IMR-90 (cell line): ENCODE measurements at regions not wholly inside any gene's neighbourhood (a gene's known extent, or its start where the extent isn't known, plus 50 kb on each side); places are given as distances from the start of the nearest gene placed in this dataset.

Source experiments
- ATAC-seq: fragments of 200-7000 bp; cut with Tn5 transposase; 2 replicates; pipeline ENCODE4 v1.9.1; 2020; ENCODE audit warnings: low read depth, mild to moderate bottlenecking, moderate library complexity
- BruUV-seq: library from RNA; stranded (reverse); fragments of 400-500 nt; replicated peaks from 2 replicates; lab custom pipeline; 2021; lab: Mats Ljungman, UMichigan
- CTCF ChIA-PET: fragments of 300-600 bp; formaldehyde crosslinking; extraction: SDS; loops from one replicate; lab custom pipeline; 2021; ENCODE audit warnings: antibody characterized with exemption; lab: Yijun Ruan, JAX
- POLR2A ChIA-PET: fragments of 300-600 bp; sonication (Branson Sonifier 250); formaldehyde crosslinking; loops from one replicate; lab custom pipeline; 2022; ENCODE audit warnings: antibody characterized with exemption; ENCODE audit not compliant: unreplicated experiment; lab: Charles Lee
- DNase-seq: peaks from one replicate; pipeline ENCODE4 v3.0.0; 2013
- H2AFZ ChIP-seq: replicated peaks from 2 replicates; pipeline ENCODE3; 2013; ENCODE audit warnings: low read length, mild to moderate bottlenecking; ENCODE audit not compliant: poor library complexity
- H2AK5ac ChIP-seq: 2 replicates; pipeline ENCODE4 v1.6.1; 2013; ENCODE audit warnings: low read depth, low read length, inconsistent platforms
- H2AK9ac ChIP-seq: replicated peaks from 2 replicates; pipeline ENCODE3; 2013; ENCODE audit warnings: mild to moderate bottlenecking, low read depth, low read length, moderate library complexity; ENCODE audit not compliant: poor library complexity
- H2BK120ac ChIP-seq: 2 replicates; pipeline ENCODE4 v1.6.1; 2013; ENCODE audit warnings: low read depth, low read length, inconsistent platforms
- H2BK15ac ChIP-seq: 3 replicates; pipeline ENCODE4 v1.6.1; 2013; ENCODE audit warnings: low read depth, low read length, inconsistent platforms
- H2BK20ac ChIP-seq: 2 replicates; pipeline ENCODE4 v1.6.1; 2013; ENCODE audit warnings: low read depth, mild to moderate bottlenecking, inconsistent platforms, low read length, moderate library complexity
- H2BK5ac ChIP-seq: 2 replicates; pipeline ENCODE4 v1.6.1; 2013; ENCODE audit warnings: mild to moderate bottlenecking, low read depth, low read length, inconsistent platforms; ENCODE audit not compliant: poor library complexity, severe bottlenecking
- H3K14ac ChIP-seq: replicated peaks from 2 replicates; pipeline ENCODE4 v1.6.1; 2013; ENCODE audit warnings: low read depth, low read length, inconsistent platforms
- H3K18ac ChIP-seq: 2 replicates; pipeline ENCODE4 v1.6.1; 2013; ENCODE audit warnings: low read depth, low read length, control low read depth
- H3K23ac ChIP-seq: 2 replicates; pipeline ENCODE4 v1.6.1; 2013; ENCODE audit warnings: low read depth, low read length, inconsistent platforms
- H3K27ac ChIP-seq: 2 replicates; pipeline ENCODE4 v1.5.1; 2013; ENCODE audit warnings: mild to moderate bottlenecking, control low read depth, low read length; ENCODE audit not compliant: insufficient read depth
- H3K27me3 ChIP-seq: 2 replicates; pipeline ENCODE4 v1.6.1; 2013; ENCODE audit warnings: low read length; ENCODE audit not compliant: control insufficient read depth, insufficient read depth
- H3K36me3 ChIP-seq: 2 replicates; pipeline ENCODE4 v1.6.1; 2013; ENCODE audit warnings: low read length, mixed read lengths; ENCODE audit not compliant: control insufficient read depth, insufficient read depth
- H3K4ac ChIP-seq: 2 replicates; pipeline ENCODE4 v1.6.1; 2013; ENCODE audit warnings: low read depth, low read length, inconsistent platforms
- H3K4me1 ChIP-seq: 2 replicates; pipeline ENCODE4 v1.6.1; 2013; ENCODE audit warnings: low read length, mixed read lengths; ENCODE audit not compliant: control insufficient read depth, insufficient read depth
- H3K4me2 ChIP-seq: 2 replicates; pipeline ENCODE4 v1.6.1; 2013; ENCODE audit warnings: low read depth, mild to moderate bottlenecking, control low read depth, low read length, moderate library complexity
- H3K4me3 ChIP-seq: 2 replicates; pipeline ENCODE4 v1.5.1; 2013; ENCODE audit warnings: low read depth, mild to moderate bottlenecking, control low read depth, low read length, moderate library complexity; ENCODE audit not compliant: insufficient read depth
- H3K56ac ChIP-seq: 2 replicates; pipeline ENCODE4 v1.6.1; 2013; ENCODE audit warnings: low read length, inconsistent platforms; ENCODE audit not compliant: insufficient read depth; ENCODE audit errors: extremely low read depth
- H3K79me1 ChIP-seq, 2 experiments: 2 replicates each; pipeline ENCODE4 v1.6.1; 2013; ENCODE audit warnings: low read length in 2 of 2, inconsistent platforms in 1 of 2, low read depth in 1 of 2
- H3K9ac ChIP-seq: 2 replicates; pipeline ENCODE4 v1.6.1; 2013; ENCODE audit warnings: low read depth, low read length, control low read depth
- H3K9me1 ChIP-seq: 2 replicates; pipeline ENCODE4 v1.6.1; 2013; ENCODE audit warnings: low read length, inconsistent platforms; ENCODE audit not compliant: insufficient read depth
- H3K9me3 ChIP-seq: 2 replicates; pipeline ENCODE4 v1.6.1; 2013; ENCODE audit warnings: low read length; ENCODE audit not compliant: control insufficient read depth, insufficient read depth
- H4K20me1 ChIP-seq: 2 replicates; pipeline ENCODE4 v1.6.1; 2013; ENCODE audit warnings: low read length, inconsistent platforms; ENCODE audit not compliant: insufficient read depth
- H4K5ac ChIP-seq: 2 replicates; pipeline ENCODE4 v1.6.1; 2013; ENCODE audit warnings: mild to moderate bottlenecking, low read depth, low read length, control low read depth
- H4K8ac ChIP-seq, 2 experiments: 2 replicates each; pipeline ENCODE4 v1.6.1; 2013; ENCODE audit warnings: low read depth in 2 of 2, low read length in 2 of 2, control low read depth in 1 of 2, inconsistent platforms in 1 of 2
- H4K91ac ChIP-seq: 2 replicates; pipeline ENCODE4 v1.6.1; 2013; ENCODE audit warnings: low read depth, low read length, inconsistent platforms; ENCODE audit not compliant: insufficient read depth
- BHLHE40 ChIP-seq: fragments of 150-350 bp; IDR thresholded peaks from 2 replicates; pipeline ENCODE4 v1.6.1; 2016; ENCODE audit warnings: mild to moderate bottlenecking, low read depth, low read length
- CEBPB ChIP-seq: IDR thresholded peaks from 2 replicates; pipeline ENCODE4 v1.6.1; 2012; ENCODE audit warnings: low read depth, low read length, improper control_type of control experiment
- CHD1 ChIP-seq: IDR thresholded peaks from 2 replicates; pipeline ENCODE4 v1.6.1; 2012; ENCODE audit warnings: low read depth, low read length, improper control_type of control experiment
- ELK1 ChIP-seq: fragments of 150-350 bp; IDR thresholded peaks from 2 replicates; pipeline ENCODE4 v1.6.1; 2016; ENCODE audit warnings: low read depth, mild to moderate bottlenecking, low read length, moderate library complexity, borderline replicate concordance
- FOS ChIP-seq: fragments of 150-350 bp; IDR thresholded peaks from 2 replicates; pipeline ENCODE4 v1.6.1; 2016; ENCODE audit warnings: low read depth, low read length
- MAFK ChIP-seq: IDR thresholded peaks from 2 replicates; pipeline ENCODE4 v1.6.1; 2012; ENCODE audit warnings: low read depth, low read length, improper control_type of control experiment
- MAZ ChIP-seq: IDR thresholded peaks from 2 replicates; pipeline ENCODE4 v1.6.1; 2012; ENCODE audit warnings: low read depth, mild to moderate bottlenecking, low read length, improper control_type of control experiment, moderate library complexity, borderline replicate concordance
- MXI1 ChIP-seq: IDR thresholded peaks from 2 replicates; pipeline ENCODE4 v1.6.1; 2012; ENCODE audit warnings: low read depth, mild to moderate bottlenecking, low read length, moderate library complexity, borderline replicate concordance
- NFE2L2 ChIP-seq: fragments of 150-350 bp; IDR thresholded peaks from 2 replicates; pipeline ENCODE4 v1.6.1; 2016; ENCODE audit warnings: low read depth, mild to moderate bottlenecking, low read length
- POLR2A ChIP-seq: IDR thresholded peaks from 2 replicates; pipeline ENCODE4 v1.6.1; 2012; ENCODE audit warnings: mild to moderate bottlenecking, low read depth, low read length
- RAD21 ChIP-seq: IDR thresholded peaks from 2 replicates; pipeline ENCODE4 v1.6.1; 2012; ENCODE audit warnings: low read length, improper control_type of control experiment
- RCOR1 ChIP-seq: IDR thresholded peaks from 2 replicates; pipeline ENCODE4 v1.6.1; 2012; ENCODE audit warnings: mild to moderate bottlenecking, low read length, improper control_type of control experiment; ENCODE audit not compliant: insufficient replicate concordance
- RFX5 ChIP-seq: IDR thresholded peaks from 2 replicates; pipeline ENCODE4 v1.8.0; 2012; ENCODE audit warnings: low read depth, mild to moderate bottlenecking, low read length, moderate library complexity
- SMC3 ChIP-seq: fragments of 150-350 bp; IDR thresholded peaks from 2 replicates; pipeline ENCODE4 v1.6.1; 2016; ENCODE audit warnings: low read depth, mild to moderate bottlenecking, antibody characterized with exemption, low read length, moderate library complexity
- USF2 ChIP-seq: fragments of 150-350 bp; IDR thresholded peaks from 2 replicates; pipeline ENCODE4 v1.6.1; 2017; ENCODE audit warnings: mild to moderate bottlenecking, antibody characterized with exemption, low read length, low read depth
- WGBS, 2 experiments: methylation state at CpG; one replicate each; pipeline versions ENCODE4 v1.1.5 to v1.1.7; 2013; ENCODE audit warnings: missing lambda C conversion rate in 2 of 2; ENCODE audit not compliant: insufficient read length in 1 of 2; ENCODE audit errors: extremely low coverage in 2 of 2; 5-methylcytosine and 5-hydroxymethylcytosine counted together
- dilution Hi-C: fragments of 300-500 bp; cut with HindIII; formaldehyde crosslinking; loops from one replicate; pipeline ENCODE4 v1.14.3; 2018; ENCODE audit warnings: low sequenced_read_pairs; ENCODE audit not compliant: unreplicated experiment
- in situ Hi-C: fragments of 300-500 bp; cut with MboI; formaldehyde crosslinking; loops from 3 replicates; pipeline ENCODE4 v1.14.3; 2019; ENCODE audit warnings: low sequenced_read_pairs, inconsistent platforms, mixed read lengths
- intact Hi-C: fragments of 100-400 bp; cut with micrococcal nuclease; formaldehyde crosslinking; loops from 2 replicates; pipeline ENCODE4 v1.10.0; 2022

- Histone ChIP-seq H4K91ac (no peak overlapping the region), H3K4me2 (no peak overlapping the region), H3K4me3 (no peak overlapping the region), H4K20me1 (no peaks in the 10 kb centered on the region), H3K27me3 (no peaks in the 10 kb centered on the region), H3K23ac (no peak overlapping the region), H2AK9ac (no peak overlapping the region), H3K4ac (no peak overlapping the region), H3K4me1 (peaks cover 10% of the 10 kb centered on the region), H3K36me3 (no peaks in the 10 kb centered on the region), H3K18ac (peak overlapping the region; percentile 13; the same call in 1 of the 2 replicates), H2BK20ac (no peak overlapping the region), H3K9ac (no peak overlapping the region), H2AK5ac (0 out of 2 replicates have a peak overlapping the region, but pooled peaks have one; percentile 33), H2BK120ac (no peak overlapping the region), H2BK15ac (no peak overlapping the region), H4K8ac (no peak overlapping the region), H2AFZ (no peak overlapping the region), H2BK5ac (no peak overlapping the region), H4K5ac (no peak overlapping the region), H3K14ac (no peak overlapping the region), H3K9me1 (peaks cover 4% of the 10 kb centered on the region; the same call in 1 of the 2 replicates), H3K56ac (no peak overlapping the region), H3K9me3 (no peaks in the 10 kb centered on the region), H3K79me1 (no peaks in the 10 kb centered on the region), H3K27ac (no peak overlapping the region)
- no peak for TF ChIP-seq RAD21
- TF ChIP-seq FOS: no peak
- no peak for TF ChIP-seq MAZ
- no peak for TF ChIP-seq CHD1
- TF ChIP-seq MAFK: no peak
- TF ChIP-seq RCOR1: no peak
- no peak for TF ChIP-seq NFE2L2
- no peak for TF ChIP-seq CEBPB
- no peak for TF ChIP-seq ELK1
- no peak for TF ChIP-seq RFX5
- TF ChIP-seq USF2: no peak
- TF ChIP-seq SMC3: no peak
- no peak for TF ChIP-seq BHLHE40
- no peak for TF ChIP-seq MXI1
- no peak for TF ChIP-seq POLR2A
- CTCF ChIA-PET: no interaction called here
- POLR2A ChIA-PET: no interaction called here
- 92% methylated on average over 2 of the region's 4 CpGs; no CpG with 5 or more reads in 1 of the 2 experiments for WGBS, 2 experiments
- no TSS peak for BruUV-seq
- intact Hi-C loops (loop anchor here (5.0 kb wide), 2 partner anchors 250 to 295 kb away; partner anchors contain the start of gene MAP3K1), in situ Hi-C loops (no loop called here), dilution Hi-C loops (no loop called here)
- ATAC-seq (no peak), DNase-seq (no peak)
These were observed 248.1 kb upstream of the MAP3K1 start for GRCh38 chr5:56567278-56567677.
